LNCaP clone FGC (cell line): ENCODE measurements at regions not wholly inside any gene's neighbourhood (a gene's known extent, or its start where the extent isn't known, plus 50 kb on each side); places are given as distances from the start of the nearest gene placed in this dataset.

Experiments
- DNase-seq: peaks from one replicate; pipeline ENCODE4 v3.0.0-alpha.2; 2011; ENCODE audit warnings: low read depth
- H3K4me3 ChIP-seq: 2 replicates; pipeline ENCODE4 v1.5.1; 2011; ENCODE audit warnings: mild to moderate bottlenecking, low read depth, low read length, control low read depth
- TF ChIP-seq, protein P1 (sequence below): IDR thresholded peaks from 2 replicates; pipeline ENCODE4 v1.5.1; 2012; ENCODE audit warnings: mild to moderate bottlenecking; ENCODE audit not compliant: control insufficient read depth, insufficient read depth; ENCODE audit errors: extremely low read depth

DNA sequence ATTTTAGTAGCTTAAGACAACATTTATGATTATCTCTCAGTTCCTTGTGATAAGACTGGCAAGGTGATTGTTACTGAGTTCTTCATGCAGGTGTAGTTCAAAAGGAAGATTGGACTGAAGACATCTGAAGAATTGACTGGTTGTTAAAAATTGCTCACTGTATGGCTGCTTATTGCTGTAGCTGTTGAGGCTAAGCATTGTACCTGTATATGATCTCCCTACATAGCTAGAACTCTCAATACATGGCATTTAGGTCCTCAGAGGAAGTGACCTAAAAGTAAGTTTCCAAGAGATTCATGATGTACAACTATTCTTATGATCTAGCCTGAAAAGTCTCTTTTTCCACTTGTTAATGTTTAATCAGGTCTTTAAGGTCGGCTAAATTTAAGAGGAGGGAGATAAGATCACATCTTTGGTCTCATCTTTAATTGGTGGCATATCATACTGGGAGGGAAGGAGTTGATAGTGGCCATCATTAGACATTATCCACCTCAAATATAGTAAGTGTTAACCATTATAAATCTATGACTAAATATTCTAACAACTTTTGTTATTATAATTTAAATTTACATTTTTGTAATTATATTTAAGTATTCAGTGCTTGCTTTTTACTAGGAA, 401.2 kb upstream of the EPHA7 start:
- no peak for DNase-seq
- no peak overlapping the region for H3K4me3 ChIP-seq
- TF ChIP-seq, protein P1, sequence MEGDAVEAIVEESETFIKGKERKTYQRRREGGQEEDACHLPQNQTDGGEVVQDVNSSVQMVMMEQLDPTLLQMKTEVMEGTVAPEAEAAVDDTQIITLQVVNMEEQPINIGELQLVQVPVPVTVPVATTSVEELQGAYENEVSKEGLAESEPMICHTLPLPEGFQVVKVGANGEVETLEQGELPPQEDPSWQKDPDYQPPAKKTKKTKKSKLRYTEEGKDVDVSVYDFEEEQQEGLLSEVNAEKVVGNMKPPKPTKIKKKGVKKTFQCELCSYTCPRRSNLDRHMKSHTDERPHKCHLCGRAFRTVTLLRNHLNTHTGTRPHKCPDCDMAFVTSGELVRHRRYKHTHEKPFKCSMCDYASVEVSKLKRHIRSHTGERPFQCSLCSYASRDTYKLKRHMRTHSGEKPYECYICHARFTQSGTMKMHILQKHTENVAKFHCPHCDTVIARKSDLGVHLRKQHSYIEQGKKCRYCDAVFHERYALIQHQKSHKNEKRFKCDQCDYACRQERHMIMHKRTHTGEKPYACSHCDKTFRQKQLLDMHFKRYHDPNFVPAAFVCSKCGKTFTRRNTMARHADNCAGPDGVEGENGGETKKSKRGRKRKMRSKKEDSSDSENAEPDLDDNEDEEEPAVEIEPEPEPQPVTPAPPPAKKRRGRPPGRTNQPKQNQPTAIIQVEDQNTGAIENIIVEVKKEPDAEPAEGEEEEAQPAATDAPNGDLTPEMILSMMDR: no peak

DNA sequence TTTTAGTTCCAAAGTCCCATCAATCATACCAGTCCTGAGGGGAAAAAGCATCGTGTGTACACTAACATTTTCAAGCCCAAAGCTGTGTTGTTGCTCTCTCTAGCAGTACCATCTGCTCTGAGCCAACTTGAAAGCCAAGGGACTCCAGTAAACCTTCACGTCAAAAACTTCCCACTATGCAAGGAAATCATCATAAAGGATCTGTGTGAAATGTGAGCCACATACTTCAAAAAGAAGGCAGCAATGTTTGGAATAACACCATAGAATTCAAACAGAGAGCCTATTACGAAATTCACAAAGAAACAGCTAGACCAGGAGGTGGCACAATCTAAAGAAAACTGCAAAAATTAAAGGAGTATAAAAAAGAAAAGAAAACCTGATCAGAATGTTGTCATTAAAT, 399.8 kb upstream of the EPHA7 start:
- TF ChIP-seq, protein P1: no peak
- H3K4me3 ChIP-seq: no peak overlapping the region
- DNase-seq: no peak

DNA sequence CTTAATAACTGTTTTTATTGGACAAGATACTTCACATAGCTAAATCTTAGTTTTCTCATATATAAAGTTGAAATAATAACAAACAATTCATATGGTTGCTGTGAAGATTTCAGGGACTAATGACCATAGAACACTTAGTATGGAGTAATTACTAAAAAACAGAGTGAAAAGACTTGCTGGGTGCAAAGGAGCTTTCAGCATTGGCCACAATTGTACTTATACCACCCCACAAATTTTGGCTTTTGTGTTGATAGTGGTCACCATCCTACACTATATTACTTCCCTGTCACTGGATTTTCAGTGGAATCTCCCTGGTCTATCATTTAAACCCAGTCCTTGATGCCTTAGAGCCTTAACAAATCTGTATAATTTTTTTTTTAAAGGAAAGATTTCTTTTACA, 398.6 kb upstream of the EPHA7 start:
- no peak overlapping the region for H3K4me3 ChIP-seq
- TF ChIP-seq, protein P1: no peak
- DNase-seq: no peak

DNA sequence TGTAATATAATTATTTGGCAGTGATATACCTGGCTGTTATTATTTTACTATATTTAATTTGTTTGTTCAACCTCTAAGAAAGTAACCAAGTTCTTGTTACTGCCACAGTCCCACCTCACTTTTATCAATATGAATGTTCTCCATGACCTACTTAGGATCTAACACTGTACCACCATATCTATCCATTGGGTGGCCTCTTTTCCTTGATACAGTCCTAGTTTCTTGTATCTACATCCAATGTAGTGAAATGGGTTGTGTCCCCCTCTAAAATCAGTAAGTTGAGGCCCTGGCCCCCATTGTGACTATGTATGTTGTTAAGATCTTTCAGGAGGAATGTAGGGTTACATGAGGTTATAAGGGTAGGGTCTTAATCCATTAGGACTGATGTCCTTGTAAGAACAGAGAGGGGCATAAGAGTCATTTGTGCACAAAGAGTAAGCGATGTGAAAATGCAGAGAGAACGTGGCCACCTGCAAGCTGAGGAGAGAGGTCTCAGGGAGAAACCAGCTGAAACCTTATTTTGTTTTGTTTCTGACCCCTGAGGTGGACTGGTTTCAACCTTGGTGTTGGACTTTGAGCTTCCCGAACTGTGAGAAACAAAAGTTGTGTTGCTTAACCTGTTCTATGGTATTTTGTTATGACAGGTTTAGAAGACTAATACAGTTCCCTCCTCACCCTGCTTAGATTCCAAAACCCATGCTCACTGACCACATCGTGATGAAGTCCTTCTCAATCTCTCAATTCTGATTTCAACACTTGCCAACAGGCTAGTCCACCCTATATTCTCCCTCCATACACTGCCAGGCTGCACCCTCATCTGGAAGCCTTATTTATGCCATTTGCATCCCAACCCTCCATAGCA, 387.3 kb upstream of the EPHA7 start:
- TF ChIP-seq, protein P1: no peak
- DNase-seq: no peak
- H3K4me3 ChIP-seq: no peak overlapping the region

DNA sequence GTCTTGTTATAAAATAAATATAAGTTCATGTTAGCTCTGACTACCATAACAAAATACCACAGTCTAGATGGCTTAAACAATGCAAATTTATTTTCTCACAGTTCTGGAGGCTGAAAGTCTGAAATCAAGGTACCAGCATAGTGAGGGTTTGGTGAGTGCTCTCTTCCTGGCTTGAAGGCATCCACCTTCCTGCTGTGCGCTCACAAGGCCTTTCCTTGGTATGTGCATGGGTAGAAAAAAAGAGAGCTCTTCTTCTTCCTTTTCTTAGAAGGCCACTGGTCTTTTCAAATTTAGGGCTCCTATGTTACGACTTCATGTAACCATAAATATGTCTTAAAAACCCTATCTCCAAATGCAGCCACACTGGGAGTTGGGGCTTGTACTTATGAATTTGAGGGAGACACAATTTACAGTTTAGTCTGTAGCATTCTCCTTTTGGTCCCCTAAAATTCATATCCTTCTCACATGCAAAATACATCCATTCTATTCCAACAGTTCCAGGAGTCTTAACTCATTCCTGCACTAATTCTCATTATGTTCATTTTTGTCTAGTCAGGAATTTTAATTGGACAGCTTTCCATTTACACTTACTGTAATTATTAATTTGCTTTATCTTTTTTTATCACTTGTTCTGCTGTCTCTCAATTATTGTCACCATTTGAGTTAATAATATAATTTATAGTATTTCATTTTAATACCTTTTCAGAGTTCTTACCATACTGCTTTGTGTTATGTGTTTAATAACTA, 381.9 kb upstream of the EPHA7 start:
- no peak overlapping the region for H3K4me3 ChIP-seq
- TF ChIP-seq, protein P1: no peak
- DNase-seq: no peak

DNA sequence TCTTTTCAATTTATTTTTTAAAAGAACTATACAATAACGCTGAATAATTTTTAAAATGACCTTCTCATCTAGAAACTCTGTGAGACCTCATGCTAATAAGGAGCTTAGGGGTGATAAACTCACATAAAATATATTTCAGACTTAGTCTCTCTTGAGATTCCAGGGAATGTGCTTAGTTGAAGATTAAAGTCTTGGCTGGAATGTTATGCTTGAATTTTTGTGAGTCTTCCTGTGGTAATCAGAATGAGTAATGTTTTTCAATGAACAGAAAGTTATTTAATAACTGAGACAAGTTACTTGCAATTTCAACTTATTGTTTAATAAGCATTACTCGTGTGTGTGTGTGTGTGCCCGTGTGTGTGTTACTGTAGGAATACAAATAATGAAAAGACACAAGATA, 379.9 kb upstream of the EPHA7 start:
- DNase-seq: no peak
- TF ChIP-seq, protein P1: no peak
- H3K4me3 ChIP-seq: no peak overlapping the region
